Liver (tissue), 7 donors: ENCODE measurements at regions not wholly inside any gene's neighbourhood (a gene's known extent, or its start where the extent isn't known, plus 50 kb on each side); places are given as distances from the start of the nearest gene placed in this dataset.

Experiments
- DNase-seq: peaks from one replicate; pipeline ENCODE4 v3.0.0-alpha.2; 2017; ENCODE audit warnings: low spot score
- H3K27ac ChIP-seq, 2 donors: one replicate each; pipeline ENCODE4 v1.7.0; 2013; ENCODE audit warnings: inconsistent platforms in 2 of 2, low read length in 2 of 2, control low read depth in 1 of 2, low read depth in 1 of 2, mild to moderate bottlenecking in 1 of 2
- H3K27me3 ChIP-seq, 4 donors: one replicate each; pipeline versions ENCODE4 v1.6.1 to v1.7.0; 2013; ENCODE audit warnings: low read length in 3 of 4, inconsistent platforms in 1 of 4, mild to moderate bottlenecking in 1 of 4, moderate library complexity in 1 of 4; ENCODE audit not compliant: control insufficient read depth in 4 of 4, insufficient read depth in 4 of 4
- H3K36me3 ChIP-seq, 4 donors: one replicate each; pipeline versions ENCODE4 v1.6.1 to v1.7.0; 2013; ENCODE audit warnings: low read length in 3 of 4, mild to moderate bottlenecking in 3 of 4, low read depth in 1 of 4, moderate library complexity in 1 of 4; ENCODE audit not compliant: control insufficient read depth in 4 of 4, insufficient read depth in 3 of 4
- H3K4me1 ChIP-seq, 4 donors: one replicate each; pipeline versions ENCODE4 v1.6.1 to v1.7.0; 2013; ENCODE audit warnings: low read length in 3 of 4, mild to moderate bottlenecking in 3 of 4, moderate library complexity in 1 of 4; ENCODE audit not compliant: control insufficient read depth in 4 of 4, insufficient read depth in 4 of 4
- H3K4me3 ChIP-seq, 3 donors: one replicate each; pipeline versions ENCODE4 v1.6.1 to v1.7.0; 2013; ENCODE audit warnings: low read length in 3 of 3, control low read depth in 1 of 3, low read depth in 1 of 3, mild to moderate bottlenecking in 1 of 3
- H3K9ac ChIP-seq, 2 donors: one replicate each; pipeline ENCODE4 v1.7.0; 2013; ENCODE audit warnings: low read length in 2 of 2, mild to moderate bottlenecking in 2 of 2, moderate library complexity in 2 of 2, control low read depth in 1 of 2, low read depth in 1 of 2
- H3K9me3 ChIP-seq, 4 donors: one replicate each; pipeline versions ENCODE4 v1.6.1 to v1.7.0; 2013; ENCODE audit warnings: low read length in 3 of 4; ENCODE audit not compliant: control insufficient read depth in 4 of 4
- EGR1 ChIP-seq, 2 donors: IDR thresholded peaks; 2 replicates each; pipeline ENCODE4 v1.6.1; 2016 to 2018; ENCODE audit warnings: antibody characterized with exemption in 2 of 2, low read depth in 2 of 2
- FOXA1 ChIP-seq: IDR thresholded peaks from 2 replicates; pipeline ENCODE4 v1.6.1; 2016; ENCODE audit warnings: antibody characterized with exemption
- FOXA2 ChIP-seq: IDR thresholded peaks from 2 replicates; pipeline ENCODE4 v1.6.1; 2016; ENCODE audit warnings: antibody characterized with exemption
- GABPA ChIP-seq, 2 donors: IDR thresholded peaks in 1 of 2; conservative IDR thresholded peaks in 1 of 2; 2 replicates each; pipeline ENCODE4 v1.6.1; 2016; ENCODE audit warnings: antibody characterized with exemption in 2 of 2, mild to moderate bottlenecking in 1 of 2, moderate library complexity in 1 of 2
- HNF4A ChIP-seq, 2 donors: conservative IDR thresholded peaks; 2 replicates each; pipeline ENCODE4 v1.6.1; 2016; ENCODE audit warnings: antibody characterized with exemption in 2 of 2, mild to moderate bottlenecking in 2 of 2
- HNF4G ChIP-seq: IDR thresholded peaks from 2 replicates; pipeline ENCODE4 v1.6.1; 2016; ENCODE audit warnings: antibody characterized with exemption
- JUND ChIP-seq, 2 donors: IDR thresholded peaks; 2 replicates each; pipeline ENCODE4 v1.6.1; 2016; ENCODE audit warnings: antibody characterized with exemption in 2 of 2
- RAD21 ChIP-seq, 2 donors: IDR thresholded peaks; 2 replicates each; pipeline ENCODE4 v1.6.1; 2016; ENCODE audit warnings: antibody characterized with exemption in 2 of 2, mild to moderate bottlenecking in 2 of 2
- RXRA ChIP-seq, 2 donors: IDR thresholded peaks; 2 replicates each; pipeline ENCODE4 v1.6.1; 2017 to 2018; ENCODE audit warnings: antibody characterized with exemption in 2 of 2, mild to moderate bottlenecking in 1 of 2
- SP1 ChIP-seq: IDR thresholded peaks from 2 replicates; pipeline ENCODE4 v1.6.1; 2018; ENCODE audit warnings: antibody characterized with exemption, mild to moderate bottlenecking
- TAF1 ChIP-seq: conservative IDR thresholded peaks from 2 replicates; pipeline ENCODE4 v1.6.1; 2016; ENCODE audit warnings: antibody characterized with exemption, mild to moderate bottlenecking
- YY1 ChIP-seq: IDR thresholded peaks from 2 replicates; pipeline ENCODE4 v1.6.1; 2016; ENCODE audit warnings: antibody characterized with exemption, mild to moderate bottlenecking
- WGBS: extraction: QIAGEN DNeasy Blood & Tissue Kit; methylation state at CpG from one replicate; pipeline ENCODE4 v1.1.7; 2013; 5-methylcytosine and 5-hydroxymethylcytosine counted together
- TF ChIP-seq, protein P1 (sequence below): IDR thresholded peaks from 2 replicates; pipeline ENCODE4 v1.6.1; 2016; ENCODE audit warnings: antibody characterized with exemption, mild to moderate bottlenecking
- TF ChIP-seq, protein P2 (sequence below): IDR thresholded peaks from 2 replicates; pipeline ENCODE4 v1.6.1; 2016; ENCODE audit warnings: antibody characterized with exemption
- donor health status: healthy.
- donor health status: healthy.
- donor health status: healthy.
- donor health status: healthy.

DNA sequence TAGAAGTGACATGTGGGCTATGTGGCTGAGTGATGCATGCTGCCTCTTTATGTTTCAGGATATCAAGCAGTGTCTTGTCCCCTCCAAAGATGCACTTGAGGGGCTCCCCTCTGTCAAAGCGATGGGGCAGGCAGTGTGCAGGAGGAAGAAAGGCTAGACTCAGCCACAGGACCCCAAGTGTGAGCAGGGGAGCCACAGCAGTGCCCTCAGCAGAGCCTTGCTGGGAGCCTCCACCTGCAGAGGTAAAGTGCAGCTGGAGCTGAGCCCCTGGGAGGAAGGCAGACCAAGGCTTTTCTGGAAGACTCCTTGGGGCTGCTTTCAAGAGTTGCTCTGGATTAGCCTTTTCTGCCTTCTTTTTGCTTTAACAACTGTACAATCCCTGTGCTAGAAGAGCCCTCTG lies 247.3 kb downstream of the DLEU7 start:
- H3K9ac ChIP-seq, result no peak overlapping the region
- no peaks in the 10 kb centered on the region for H3K9me3 ChIP-seq
- TF ChIP-seq HNF4A (conservative IDR thresholded peaks at IDR 0.05) (no peak), EGR1 (IDR thresholded peaks at IDR 0.05; ENCODE audit: low read depth in 2 of 2) (no peak), RAD21 (IDR thresholded peaks at IDR 0.05) (no peak), HNF4G (no peak), FOXA1 (no peak)
- TF ChIP-seq, protein P1, sequence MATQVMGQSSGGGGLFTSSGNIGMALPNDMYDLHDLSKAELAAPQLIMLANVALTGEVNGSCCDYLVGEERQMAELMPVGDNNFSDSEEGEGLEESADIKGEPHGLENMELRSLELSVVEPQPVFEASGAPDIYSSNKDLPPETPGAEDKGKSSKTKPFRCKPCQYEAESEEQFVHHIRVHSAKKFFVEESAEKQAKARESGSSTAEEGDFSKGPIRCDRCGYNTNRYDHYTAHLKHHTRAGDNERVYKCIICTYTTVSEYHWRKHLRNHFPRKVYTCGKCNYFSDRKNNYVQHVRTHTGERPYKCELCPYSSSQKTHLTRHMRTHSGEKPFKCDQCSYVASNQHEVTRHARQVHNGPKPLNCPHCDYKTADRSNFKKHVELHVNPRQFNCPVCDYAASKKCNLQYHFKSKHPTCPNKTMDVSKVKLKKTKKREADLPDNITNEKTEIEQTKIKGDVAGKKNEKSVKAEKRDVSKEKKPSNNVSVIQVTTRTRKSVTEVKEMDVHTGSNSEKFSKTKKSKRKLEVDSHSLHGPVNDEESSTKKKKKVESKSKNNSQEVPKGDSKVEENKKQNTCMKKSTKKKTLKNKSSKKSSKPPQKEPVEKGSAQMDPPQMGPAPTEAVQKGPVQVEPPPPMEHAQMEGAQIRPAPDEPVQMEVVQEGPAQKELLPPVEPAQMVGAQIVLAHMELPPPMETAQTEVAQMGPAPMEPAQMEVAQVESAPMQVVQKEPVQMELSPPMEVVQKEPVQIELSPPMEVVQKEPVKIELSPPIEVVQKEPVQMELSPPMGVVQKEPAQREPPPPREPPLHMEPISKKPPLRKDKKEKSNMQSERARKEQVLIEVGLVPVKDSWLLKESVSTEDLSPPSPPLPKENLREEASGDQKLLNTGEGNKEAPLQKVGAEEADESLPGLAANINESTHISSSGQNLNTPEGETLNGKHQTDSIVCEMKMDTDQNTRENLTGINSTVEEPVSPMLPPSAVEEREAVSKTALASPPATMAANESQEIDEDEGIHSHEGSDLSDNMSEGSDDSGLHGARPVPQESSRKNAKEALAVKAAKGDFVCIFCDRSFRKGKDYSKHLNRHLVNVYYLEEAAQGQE, result no peak
- H3K36me3 ChIP-seq, result no peaks in the 10 kb centered on the region
- DNase-seq, result no peak
- no peak overlapping the region for H3K4me3 ChIP-seq
- 98% methylated on average over 1 of the region's 1 CpG for WGBS
- no peak overlapping the region for H3K27ac ChIP-seq
- no peaks in the 10 kb centered on the region for H3K27me3 ChIP-seq
- peaks cover 0 to 2% (median 0%) of the 10 kb centered on the region in 4 donors for H3K4me1 ChIP-seq

GRCh38 chr13:50596776-50597203 lies 246.7 kb downstream of the DLEU7 start:
- H3K4me1 ChIP-seq, result peaks cover 0 to 2% (median 0%) of the 10 kb centered on the region in 4 donors
- no peak overlapping the region for H3K9ac ChIP-seq
- H3K4me3 ChIP-seq, result no peak overlapping the region
- no peaks in the 10 kb centered on the region for H3K27me3 ChIP-seq
- TF ChIP-seq GABPA (IDR thresholded peaks at IDR 0.05 in 1 of 2, conservative IDR thresholded peaks at IDR 0.05 in 1 of 2), result no peak
- no peaks in the 10 kb centered on the region for H3K9me3 ChIP-seq
- H3K27ac ChIP-seq, result no peak overlapping the region
- no peaks in the 10 kb centered on the region for H3K36me3 ChIP-seq
- no peak for DNase-seq
- 83% methylated on average over 2 of the region's 2 CpGs for WGBS

- no peaks in the 10 kb centered on the region for H3K36me3 ChIP-seq
- WGBS, result 39% methylated on average over 3 of the region's 3 CpGs
- TF ChIP-seq YY1 (no peak), RXRA (IDR thresholded peaks at IDR 0.05) (no peak), JUND (IDR thresholded peaks at IDR 0.05) (no peak), FOXA2 (no peak), TAF1 (no peak), HNF4A (conservative IDR thresholded peaks at IDR 0.05) (no peak), GABPA (IDR thresholded peaks at IDR 0.05 in 1 of 2, conservative IDR thresholded peaks at IDR 0.05 in 1 of 2) (no peak), SP1 (no peak)
- TF ChIP-seq, protein P2, sequence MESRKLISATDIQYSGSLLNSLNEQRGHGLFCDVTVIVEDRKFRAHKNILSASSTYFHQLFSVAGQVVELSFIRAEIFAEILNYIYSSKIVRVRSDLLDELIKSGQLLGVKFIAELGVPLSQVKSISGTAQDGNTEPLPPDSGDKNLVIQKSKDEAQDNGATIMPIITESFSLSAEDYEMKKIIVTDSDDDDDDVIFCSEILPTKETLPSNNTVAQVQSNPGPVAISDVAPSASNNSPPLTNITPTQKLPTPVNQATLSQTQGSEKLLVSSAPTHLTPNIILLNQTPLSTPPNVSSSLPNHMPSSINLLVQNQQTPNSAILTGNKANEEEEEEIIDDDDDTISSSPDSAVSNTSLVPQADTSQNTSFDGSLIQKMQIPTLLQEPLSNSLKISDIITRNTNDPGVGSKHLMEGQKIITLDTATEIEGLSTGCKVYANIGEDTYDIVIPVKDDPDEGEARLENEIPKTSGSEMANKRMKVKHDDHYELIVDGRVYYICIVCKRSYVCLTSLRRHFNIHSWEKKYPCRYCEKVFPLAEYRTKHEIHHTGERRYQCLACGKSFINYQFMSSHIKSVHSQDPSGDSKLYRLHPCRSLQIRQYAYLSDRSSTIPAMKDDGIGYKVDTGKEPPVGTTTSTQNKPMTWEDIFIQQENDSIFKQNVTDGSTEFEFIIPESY, result no peak
- TF ChIP-seq, protein P1, result no peak
- no peak overlapping the region for H3K27ac ChIP-seq
- no peak overlapping the region for H3K9ac ChIP-seq
- H3K4me1 ChIP-seq, result peaks cover 0 to 2% (median 0%) of the 10 kb centered on the region in 4 donors
- no peak overlapping the region for H3K4me3 ChIP-seq
- no peaks in the 10 kb centered on the region for H3K27me3 ChIP-seq
- no peaks in the 10 kb centered on the region for H3K9me3 ChIP-seq
- DNase-seq, result no peak
Observed at GRCh38 chr13:50598338-50598737, 245.2 kb downstream of the DLEU7 start.
